Activated CD4-positive, alpha-beta T cell treated with anti-CD3 and anti-CD28 coated beads for 4 hours (primary cell): ENCODE measurements at regions not wholly inside any gene's neighbourhood (a gene's known extent, or its start where the extent isn't known, plus 50 kb on each side); places are given as distances from the start of the nearest gene placed in this dataset.

Experiments used
- DNase-seq, 2 donors: peaks; one replicate each; pipeline ENCODE4 v3.0.0-alpha.2; 2020

GRCh38 chr1:55844322-55844721 lies 629.2 kb upstream of the USP24 start:
- no peak for DNase-seq

GRCh38 chr1:55839626-55840025 lies 624.5 kb upstream of the USP24 start:
- DNase-seq = no peak

- no peak for DNase-seq
Observed at GRCh38 chr1:55839221-55839620, 624.1 kb upstream of the USP24 start.

- no peak for DNase-seq
Observed at GRCh38 chr1:55836086-55836485, 620.9 kb upstream of the USP24 start.

- DNase-seq = no peak
Observed at GRCh38 chr1:55833529-55834091, 618.4 kb upstream of the USP24 start.

- DNase-seq = no peak
Observed at GRCh38 chr1:55831759-55832158, 616.6 kb upstream of the USP24 start.

- no peak for DNase-seq
Observed at GRCh38 chr1:55828044-55828443, 612.9 kb upstream of the USP24 start.

- no peak for DNase-seq
Observed at GRCh38 chr1:55827350-55827749, 612.2 kb upstream of the USP24 start.

GRCh38 chr1:55826381-55827080 lies 611.4 kb upstream of the USP24 start:
- no peak for DNase-seq

- DNase-seq = no peak
Observed at GRCh38 chr1:55825461-55825860, 610.3 kb upstream of the USP24 start.

- no peak for DNase-seq
Observed at GRCh38 chr1:55824251-55824640, 609.1 kb upstream of the USP24 start.

- no peak for DNase-seq
Observed at GRCh38 chr1:55823541-55824250, 608.5 kb upstream of the USP24 start.

- no peak for DNase-seq
Observed at GRCh38 chr1:55822891-55823290, 607.7 kb upstream of the USP24 start.

- DNase-seq = no peak
Observed at GRCh38 chr1:55821234-55821633, 606.1 kb upstream of the USP24 start.

GRCh38 chr1:55820501-55820900 lies 605.3 kb upstream of the USP24 start:
- DNase-seq = no peak

GRCh38 chr1:55819011-55819410 lies 603.8 kb upstream of the USP24 start:
- DNase-seq = no peak

- DNase-seq = no peak
Observed at GRCh38 chr1:55816456-55817426, 601.6 kb upstream of the USP24 start.

- DNase-seq = no peak
Observed at GRCh38 chr1:55815745-55816455, 600.7 kb upstream of the USP24 start.

GRCh38 chr1:55814967-55815366 lies 599.8 kb upstream of the USP24 start:
- DNase-seq = no peak

- DNase-seq = no peak
Observed at GRCh38 chr1:55813618-55814017, 598.5 kb upstream of the USP24 start.

GRCh38 chr1:55812281-55812680 lies 597.1 kb upstream of the USP24 start:
- DNase-seq = no peak

GRCh38 chr1:55808263-55808662 lies 593.1 kb upstream of the USP24 start:
- DNase-seq = no peak
